ENCODE measurements at regions not wholly inside any gene's neighbourhood (a gene's known extent, or its start where the extent isn't known, plus 50 kb on each side); places are given as distances from the start of the nearest gene placed in this dataset.

DNA sequence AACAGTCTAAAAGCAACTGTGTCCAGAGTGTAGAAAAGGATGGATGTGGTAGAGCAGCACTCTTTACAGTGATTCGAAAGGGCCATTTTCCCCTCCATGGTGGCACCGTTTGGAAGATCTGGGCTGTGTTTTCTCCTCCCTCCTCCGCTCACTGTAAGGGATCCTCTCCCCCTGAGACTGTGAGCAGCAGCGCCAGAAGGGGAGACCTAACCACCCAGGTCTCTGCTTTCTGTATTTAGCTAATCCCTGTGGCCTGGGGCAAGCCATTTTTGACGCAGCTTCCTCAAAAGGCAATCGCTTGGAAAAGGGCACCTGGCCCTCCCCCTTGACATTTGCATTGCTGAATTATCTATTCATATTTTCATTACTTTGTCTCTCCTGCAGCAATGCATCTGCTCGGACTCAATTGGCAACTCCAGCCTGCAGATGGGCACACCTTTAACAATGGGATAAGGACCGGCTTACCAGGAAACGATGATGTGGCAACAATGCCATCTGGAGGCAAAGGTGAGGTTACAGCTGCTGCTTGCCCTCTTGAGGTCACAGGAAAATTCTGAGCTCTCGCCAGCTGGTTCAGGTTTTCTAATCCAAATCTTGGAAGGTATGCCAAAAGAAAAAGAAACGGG lies 244.3 kb upstream of the WWC1 start:
- DNase-seq = no peak

DNA sequence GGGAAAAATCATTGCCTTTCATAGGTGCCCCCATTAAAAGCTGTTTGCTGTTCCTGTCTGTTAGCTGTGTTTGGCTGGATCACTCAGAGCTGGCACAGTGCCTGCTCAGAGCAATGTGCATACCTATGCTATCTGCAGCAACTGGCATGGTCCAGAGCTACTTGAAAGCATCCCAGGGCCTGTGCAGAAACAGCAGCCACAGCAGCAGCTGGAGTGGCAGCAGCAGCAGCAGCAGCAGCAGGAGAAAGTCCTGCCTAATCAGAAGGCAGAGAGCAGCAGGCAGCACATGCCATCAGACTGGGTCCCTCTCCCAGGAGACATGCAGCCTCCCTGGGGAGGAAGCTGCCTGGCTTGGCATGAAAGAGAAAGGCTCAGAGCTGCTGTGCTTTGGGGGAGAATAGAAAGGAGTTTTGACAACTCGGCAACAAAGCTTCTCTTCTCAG lies 243.8 kb upstream of the WWC1 start:
- DNase-seq = no peak

DNA sequence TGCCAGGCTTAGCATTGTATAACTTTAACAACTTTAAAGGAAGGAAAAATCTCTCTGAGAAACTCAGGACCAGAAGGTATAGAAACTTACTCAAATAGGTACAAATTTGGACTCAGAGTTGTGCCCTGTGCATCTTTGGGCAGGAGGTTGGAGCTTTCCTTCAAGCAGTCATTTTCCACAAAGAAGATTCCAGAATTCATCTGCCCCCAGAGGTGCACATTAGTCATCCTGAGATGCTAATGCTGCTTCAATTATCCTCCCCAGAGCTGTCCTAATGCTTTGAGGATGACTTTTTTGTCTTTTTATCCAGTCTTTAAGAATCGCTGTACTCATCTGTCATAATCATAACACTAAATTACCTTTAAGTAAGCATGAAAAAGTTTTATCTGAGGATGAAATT lies 243.0 kb upstream of the WWC1 start:
- DNase-seq = no peak

DNA sequence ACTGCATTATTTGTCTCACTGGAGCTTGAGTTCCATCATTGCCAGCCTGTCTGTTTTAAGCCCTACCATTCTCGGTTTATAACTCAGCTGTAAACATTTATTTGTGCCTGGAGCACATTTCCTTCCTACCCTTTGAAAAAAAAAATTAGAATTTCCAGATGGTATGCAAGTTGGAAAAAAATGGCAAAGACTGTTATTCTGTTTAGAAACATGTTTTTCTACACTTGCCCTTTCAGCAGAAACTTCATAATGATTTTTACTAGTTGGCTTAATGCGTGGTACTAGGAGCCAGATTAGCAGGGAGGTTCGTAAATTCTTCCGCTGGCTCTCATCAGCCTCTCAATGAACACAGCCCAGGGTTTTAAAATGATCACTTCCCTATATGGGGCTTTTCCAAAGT lies 238.8 kb upstream of the WWC1 start:
- no peak for DNase-seq

DNA sequence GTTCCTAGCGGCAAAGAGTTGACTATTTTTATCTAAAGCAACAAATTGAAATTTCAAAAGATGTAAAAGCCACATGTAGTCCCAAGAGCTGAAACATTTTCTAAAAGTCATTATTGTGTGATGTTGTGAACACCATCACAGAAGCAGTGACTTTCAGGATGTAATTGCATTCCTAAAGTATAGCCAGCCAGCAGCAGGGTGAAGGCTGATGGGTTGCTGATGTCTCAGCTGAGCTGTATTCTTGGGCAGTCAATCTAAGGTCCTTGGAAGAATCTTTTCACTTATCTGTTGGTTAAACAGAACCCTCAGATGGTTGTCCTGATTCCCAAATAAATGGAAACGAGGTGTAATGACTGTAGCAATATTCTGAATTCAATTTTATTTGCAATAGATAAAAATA lies 237.4 kb upstream of the WWC1 start:
- no peak for DNase-seq

DNA sequence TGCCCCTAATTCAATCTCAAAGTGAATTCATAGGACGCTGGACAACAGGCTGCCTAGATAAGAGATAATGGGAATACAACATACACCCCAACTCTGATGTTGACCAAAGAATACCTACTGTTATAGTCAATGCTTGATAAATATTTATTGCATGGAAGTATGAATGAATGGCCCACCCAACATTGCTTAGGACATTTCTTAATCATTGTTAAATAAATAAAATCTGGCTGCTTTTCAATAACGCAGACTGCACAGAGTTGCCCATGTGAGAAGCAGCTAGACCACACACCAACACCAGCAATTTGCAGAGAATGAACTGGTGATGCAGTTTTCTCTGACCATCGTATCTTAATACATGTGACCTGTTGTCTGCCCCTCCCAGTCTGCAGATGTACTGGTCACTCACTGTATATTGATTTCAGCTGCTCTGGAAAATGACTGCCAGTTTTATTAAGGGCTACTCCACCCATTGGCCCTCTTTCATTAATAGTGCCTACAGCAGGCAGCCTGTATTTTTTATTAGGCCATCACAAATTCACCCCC lies 236.2 kb upstream of the WWC1 start:
- no peak for DNase-seq

DNA sequence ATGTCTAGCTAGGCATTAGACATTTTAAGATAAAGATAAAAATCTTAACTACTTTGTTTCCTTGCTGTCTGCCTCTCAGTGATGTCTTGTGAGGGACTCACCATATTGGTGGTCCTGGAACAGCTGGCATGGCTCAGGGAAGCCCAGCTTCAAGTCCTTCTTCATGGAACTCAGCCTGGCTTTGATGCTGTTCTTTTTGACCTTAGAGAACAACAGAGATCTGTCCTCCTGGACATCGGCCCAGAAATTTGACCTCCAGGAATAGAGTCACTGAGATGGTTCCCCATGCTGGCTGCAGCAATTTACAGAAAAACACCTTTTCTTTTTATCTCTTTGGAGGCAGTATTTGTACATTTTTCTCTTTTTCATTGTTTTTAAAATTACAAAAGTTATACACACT lies 235.5 kb upstream of the WWC1 start:
- DNase-seq = no peak

DNA sequence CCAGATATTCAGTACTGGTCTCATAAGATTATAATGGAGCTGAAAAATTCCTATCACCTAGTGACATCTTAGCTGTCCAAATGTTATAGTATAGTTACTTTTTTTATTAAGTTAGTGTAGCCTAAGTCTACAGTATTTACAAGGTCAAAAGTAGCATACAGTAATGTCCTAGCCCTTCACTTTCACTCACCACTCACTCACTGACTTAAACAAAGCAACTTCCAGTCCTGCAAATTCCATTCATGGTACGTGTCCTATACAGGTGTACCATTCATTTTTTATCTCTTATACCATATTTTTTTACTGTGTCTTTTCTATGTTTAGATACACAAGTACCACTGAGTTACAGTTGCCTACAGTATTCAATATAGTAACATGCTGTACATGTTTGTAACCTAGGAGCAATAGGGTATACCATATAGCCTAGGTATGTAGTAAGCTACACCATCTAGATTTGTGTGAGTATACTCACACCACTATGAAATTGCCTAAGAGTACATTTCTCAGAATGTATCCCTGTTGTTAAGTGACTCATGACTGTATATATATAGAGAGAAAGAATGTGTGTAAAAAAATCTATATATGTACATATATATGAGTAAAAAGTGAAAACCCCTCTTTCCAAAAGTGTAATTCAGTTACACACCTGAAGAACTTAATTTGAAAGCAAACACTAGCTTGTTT lies 234.8 kb upstream of the WWC1 start:
- DNase-seq = no peak

DNA sequence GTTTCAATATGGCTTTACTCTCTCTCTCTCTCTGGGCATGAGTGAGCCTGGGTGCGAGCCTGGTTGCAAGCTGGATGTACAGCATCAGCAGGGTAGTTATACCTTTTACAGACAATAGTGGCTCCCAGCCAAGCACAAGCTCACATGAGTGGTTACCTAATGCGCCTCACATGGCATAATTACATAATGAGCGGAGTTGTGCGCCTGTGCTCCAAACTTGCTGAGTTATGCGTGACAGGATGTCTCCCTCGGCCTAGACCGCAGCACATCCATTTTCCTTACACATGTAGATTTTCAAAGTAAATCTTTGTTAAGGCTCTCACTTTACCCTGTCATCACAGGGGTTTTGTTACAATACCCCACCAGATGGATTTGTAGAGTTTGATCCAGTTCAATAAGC lies 233.5 kb upstream of the WWC1 start:
- DNase-seq = no peak

DNA sequence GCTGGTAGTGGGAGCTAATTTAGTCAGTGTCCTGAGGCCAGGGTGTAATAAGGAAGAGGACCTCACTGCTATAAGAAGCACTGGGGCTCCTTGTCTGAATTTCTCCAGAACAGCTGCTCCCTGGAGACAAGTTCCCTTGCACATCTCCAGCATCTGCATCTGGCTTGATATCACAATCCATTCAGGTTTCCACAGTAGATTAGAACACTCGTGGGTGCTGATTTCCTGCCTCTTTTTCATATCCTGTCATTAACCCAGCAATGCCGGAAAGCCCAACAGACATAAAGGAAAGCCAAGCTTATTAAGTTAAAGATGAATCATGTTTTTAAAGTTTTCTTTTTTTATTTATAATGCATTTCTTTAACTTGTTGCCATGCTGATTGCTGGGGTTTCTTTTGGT lies 232.3 kb upstream of the WWC1 start:
- DNase-seq = no peak

DNA sequence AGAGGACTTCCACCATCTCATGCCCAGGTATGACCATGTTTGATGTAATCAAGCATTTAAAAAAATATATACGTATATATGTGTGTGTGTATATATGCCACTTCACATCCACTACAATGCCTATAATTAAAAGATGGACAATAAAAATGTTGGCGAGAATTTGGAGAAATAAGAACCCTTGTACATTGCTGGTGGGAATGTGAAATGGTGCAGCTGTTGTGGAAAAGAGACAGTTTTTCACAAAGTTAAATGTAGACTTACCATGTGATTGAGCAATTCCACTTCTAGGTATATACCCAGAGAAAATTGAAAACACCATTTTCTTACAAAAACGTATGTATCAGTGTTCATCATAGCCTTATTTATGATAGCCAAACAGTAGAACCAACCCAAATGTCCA lies 229.2 kb upstream of the WWC1 start:
- DNase-seq = no peak

DNA sequence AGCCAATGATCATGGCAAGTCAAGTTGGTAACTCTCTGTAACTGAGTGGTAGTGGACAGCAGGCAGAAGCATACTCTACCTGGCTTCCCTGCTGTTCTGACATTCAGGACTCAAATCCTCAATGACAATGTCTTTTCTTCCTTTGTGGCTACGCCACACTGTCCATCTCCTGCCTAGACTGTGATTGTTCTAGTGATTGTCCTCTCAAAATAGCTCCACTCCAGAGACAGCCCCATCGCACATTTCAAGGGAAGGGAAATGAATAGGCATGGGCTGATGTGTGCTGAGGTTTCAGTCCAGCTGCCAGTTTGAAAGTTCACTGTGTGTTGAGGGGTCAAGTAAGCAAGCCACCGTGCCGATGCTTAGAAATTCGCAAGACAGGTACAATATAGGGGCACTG lies 227.0 kb upstream of the WWC1 start:
- DNase-seq = no peak

DNA sequence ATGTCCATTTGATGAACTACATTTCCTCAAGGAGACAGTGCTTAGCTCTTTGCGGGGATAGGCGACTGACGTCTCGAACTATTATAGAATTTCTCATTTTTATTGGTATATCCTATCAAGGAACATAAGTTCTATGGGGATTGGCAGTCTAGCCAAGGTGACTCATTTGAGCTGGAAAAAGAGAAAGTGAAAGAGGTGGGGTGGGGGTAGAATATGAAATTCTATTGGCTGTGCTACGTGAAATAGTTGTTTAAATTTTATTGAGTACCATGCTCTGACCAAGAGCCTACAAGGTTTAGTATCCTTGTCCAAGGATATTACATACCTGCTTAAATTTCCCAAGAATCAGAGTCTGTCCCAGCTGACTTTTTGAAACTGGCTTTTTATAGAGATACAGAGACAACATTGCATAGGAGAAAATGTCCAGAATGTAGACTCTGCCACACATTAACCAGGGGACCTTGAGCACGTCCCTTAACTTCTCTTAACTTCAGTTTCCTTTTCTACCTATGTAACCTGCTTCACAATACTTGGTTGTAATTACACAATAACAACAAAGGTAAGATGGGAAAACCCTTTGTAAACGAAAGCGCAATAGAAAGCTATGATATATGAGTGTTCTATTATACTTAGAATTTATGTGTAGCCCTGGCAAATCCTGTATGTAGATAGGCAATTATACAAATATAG lies 226.4 kb upstream of the WWC1 start:
- no peak for DNase-seq

DNA sequence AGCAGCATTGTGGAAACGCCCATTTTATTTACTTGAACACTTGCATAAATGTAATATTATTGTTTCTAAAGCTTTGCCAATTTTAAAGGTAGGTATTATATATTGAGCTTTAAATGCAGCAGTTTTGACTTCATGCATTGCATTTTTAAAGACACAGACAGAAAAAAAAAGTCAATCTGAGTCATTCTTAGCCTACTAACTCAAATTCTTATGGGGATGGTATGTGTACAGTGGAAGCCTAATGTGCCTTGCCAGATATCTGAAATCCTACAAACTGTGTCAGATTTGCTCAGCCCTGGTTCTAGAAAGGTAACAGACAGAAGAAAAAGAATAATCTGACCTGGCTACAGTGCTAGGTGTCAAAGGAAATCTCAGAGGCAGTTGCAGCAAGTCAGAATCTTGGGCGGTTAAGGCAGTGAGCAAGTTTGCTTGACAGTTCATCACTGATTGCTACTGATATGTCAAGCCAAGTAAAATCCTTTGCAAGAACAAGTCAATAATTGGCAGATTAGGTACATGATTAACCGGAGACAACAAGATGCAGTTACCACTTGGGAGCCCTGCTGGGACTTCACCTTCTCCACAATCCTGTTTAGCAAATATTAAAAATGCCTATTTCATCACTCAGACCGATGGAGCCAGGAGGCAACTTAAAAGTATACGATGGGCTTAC lies 224.8 kb upstream of the WWC1 start:
- DNase-seq = no peak

DNA sequence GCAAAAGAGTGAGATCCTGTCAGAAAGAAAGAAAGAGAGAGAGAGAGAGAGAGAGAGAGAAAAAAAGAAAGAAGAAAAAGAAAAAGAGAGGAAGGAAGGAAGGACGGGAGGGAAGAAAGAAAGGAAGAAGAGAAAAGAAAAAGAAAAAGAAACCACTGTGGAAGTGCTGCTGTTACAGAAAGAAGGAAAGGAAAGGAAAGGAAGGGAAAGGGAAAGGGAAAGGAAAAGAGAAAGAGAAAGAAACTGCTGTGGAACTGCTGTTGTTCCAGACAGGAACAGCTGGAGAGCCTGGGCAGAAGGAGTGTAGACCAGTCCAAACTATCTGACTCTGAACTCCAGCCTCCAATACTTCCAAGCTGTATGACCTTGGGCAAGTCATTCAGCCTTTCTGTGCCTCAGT lies 220.7 kb upstream of the WWC1 start:
- no peak for DNase-seq

DNA sequence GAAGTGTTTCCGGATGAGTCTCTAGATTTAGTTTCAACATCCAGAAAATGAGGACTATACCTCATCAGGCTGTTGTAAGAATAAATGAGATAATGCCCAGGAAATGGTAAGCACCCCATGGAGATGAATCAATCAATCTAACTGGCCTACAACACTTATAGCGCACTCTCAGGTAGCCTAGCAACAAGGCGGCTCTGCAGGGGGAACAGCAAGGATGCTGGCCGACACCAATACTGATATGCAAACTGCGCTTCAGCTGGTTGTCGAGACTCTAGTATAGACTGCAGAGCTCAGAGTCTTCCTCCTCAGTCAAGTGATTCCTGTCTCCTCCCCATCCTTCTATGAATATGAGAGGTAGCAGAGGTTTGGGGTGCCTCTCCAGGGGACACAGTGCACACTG lies 218.8 kb upstream of the WWC1 start:
- DNase-seq = no peak

DNA sequence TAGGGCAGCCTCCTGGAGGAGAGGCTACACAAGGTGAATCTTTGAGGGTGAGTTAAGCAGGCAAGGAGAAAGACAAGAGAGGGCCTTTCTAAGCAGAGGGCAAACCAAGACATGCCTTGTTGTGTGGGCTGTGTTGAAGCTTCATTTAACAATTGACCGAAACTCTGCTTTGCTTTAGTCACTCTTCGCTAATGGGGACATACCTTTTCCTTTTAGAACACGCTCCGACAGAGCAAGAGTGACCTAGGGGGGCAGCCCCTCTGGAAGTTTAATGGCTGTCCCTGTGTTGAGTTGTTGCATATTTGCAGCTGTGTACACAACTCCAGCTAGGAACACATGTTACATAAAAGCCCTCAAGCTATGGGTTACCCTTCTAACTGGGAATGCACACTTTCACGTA lies 218.1 kb upstream of the WWC1 start:
- DNase-seq = no peak

DNA sequence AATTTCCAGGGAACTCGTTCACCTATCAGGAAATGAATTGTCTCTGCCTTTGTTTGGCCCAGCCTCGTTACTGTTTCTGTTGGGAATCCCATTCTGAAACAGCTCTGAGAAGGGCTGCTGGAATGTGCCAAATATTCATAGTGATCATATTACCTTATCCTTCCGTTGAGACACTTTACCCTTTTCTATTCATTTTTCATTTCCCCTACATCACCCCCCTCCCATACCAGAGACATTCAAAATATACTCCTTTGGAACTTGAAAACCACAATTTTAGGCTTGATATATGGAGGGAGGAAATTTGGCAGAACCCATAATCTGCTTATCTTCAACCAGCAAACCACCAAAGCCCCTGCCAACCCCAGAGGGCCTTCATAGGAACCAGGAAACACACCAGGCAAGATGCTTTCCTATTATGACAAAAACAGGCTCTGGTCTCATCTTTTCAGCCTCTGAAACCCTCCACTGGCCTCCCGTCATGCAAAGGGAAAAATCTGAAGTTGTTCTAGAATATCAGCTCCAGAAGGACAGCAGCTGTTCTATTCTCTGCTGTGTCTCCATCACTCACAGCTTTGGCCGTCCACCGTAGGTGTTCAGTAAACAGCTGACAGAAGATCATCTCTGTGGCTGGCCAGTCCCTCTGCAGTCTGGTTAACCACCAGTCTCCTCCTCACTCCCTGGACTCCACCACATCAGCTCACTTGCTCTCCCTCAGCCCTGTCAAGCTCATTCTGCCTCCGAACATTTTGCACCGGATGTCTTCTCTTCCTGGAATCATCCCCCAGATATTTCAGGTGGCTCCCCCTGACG lies 217.2 kb upstream of the WWC1 start:
- no peak for DNase-seq

DNA sequence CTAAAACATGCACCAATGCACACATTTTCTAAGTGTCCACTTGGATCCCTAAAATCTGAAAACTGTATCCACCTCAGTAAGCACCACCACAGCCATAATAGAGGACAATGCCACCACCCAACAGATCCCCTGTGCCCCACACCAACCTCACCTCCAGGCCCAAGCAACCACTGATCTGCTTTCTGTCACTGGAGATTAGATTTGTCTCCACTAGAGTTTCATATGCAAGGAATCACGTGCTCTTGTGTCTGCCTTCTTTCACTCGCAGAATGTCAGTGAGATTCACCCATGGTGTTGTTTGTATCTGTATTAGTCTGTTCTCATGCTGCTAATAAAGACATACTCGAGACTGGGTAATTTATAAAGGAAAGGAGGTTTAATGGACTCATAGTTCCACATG lies 216.1 kb upstream of the WWC1 start:
- no peak for DNase-seq

DNA sequence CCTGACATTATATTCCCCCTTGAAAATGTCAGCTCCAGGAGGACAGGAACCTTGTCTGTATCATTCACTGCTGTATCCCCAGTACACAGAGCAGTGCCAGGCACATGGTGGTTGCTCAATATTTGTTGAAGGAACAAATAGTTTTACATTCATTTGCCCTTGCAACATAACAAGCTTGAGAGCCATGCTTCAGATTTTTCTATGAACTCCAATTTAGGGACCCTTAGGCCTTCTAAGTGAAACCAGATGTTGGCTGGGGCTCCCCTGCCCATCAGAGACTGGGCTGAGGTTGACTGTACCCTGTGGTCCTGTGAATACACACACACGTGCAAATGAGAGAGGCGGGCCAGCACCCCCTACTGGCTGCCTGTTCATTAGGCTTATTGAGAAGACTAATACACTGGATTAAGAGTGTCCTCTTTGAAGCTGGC lies 214.9 kb upstream of the WWC1 start:
- DNase-seq = no peak

DNA sequence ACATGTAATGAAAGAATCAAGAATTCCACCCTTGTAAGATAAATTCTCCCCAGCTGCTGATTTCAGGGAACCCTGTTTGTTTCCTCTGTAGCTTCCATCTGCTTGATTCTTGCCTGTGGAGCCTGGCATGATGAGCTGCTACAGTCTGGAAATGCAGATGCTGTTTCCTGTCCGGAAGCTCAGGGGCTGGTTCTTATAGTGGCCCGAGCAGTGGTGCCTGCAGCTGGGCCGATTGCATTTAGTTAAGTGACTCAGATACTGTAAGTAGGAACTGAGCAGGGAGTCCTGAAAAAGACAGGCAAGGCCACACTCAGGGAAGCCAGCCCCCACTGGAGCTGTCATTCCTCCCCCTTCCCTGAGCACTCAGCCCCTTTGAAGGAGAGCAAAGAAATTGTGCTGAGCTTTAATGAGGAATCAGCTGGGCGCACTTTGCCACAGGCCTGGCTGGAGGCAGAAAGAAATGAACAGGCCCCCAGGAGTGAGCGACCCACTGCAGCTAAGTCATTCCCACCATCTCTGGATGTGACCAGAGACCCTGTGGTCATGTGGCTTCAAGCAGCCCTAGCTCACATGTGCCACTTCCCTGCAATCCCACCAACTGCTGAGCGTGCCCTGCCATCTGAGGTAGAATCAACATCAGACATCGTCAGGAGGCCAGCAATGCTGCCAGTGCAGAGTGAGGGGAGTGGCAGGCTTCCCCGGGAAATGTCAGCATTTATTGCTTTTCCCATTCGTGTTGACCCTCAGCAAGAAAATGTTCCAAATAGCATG lies 206.0 kb upstream of the WWC1 start:
- no peak for DNase-seq

DNA sequence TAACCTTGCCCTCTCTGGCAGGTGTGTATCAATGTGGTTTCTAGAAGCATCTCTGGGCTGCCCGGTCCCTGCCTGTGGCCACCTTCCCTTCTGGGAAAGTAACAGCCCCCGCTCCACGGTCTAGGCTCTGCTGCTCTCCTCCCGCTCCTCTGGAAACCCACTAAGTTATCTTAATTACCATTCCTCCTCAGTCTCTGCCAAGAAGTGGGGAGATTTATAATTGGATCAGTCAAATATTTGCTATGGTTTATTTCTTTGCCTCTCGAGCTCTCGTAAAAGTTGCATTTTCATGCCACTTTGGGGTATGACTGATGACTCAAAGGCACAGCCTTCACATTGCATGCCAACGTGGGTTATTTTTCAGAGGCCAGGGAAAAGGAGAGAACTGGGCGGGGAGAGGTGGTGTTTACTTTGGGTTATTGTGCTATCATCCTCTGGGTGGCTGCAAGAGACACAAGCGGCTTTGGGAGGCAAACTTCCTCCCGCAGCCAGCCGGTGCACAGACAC lies 205.3 kb upstream of the WWC1 start:
- no peak for DNase-seq

Data from CD4-positive, alpha-beta T cell treated with Interleukin-6 for 4 hours (primary cell).